ENCODE measurements at regions not wholly inside any gene's neighbourhood (a gene's known extent, or its start where the extent isn't known, plus 50 kb on each side); places are given as distances from the start of the nearest gene placed in this dataset.

GRCh38 chr7:64131696-64132095, 75.3 kb upstream of the ZNF735 start:
- TF ChIP-seq CTCF (IDR thresholded peaks at IDR 0.05) (no peak), POLR2A (IDR thresholded peaks at IDR 0.05) (no peak)
